H9 (cell line): ENCODE measurements at regions not wholly inside any gene's neighbourhood (a gene's known extent, or its start where the extent isn't known, plus 50 kb on each side); places are given as distances from the start of the nearest gene placed in this dataset.

Source experiments
- DNase-seq: peaks from one replicate; pipeline ENCODE4 v3.0.0-alpha.2; 2017
- H2AFZ ChIP-seq: one replicate; pipeline ENCODE4 v1.6.1; 2013; ENCODE audit warnings: mild to moderate bottlenecking, low read length, control low read depth, moderate library complexity
- H2AK5ac ChIP-seq: 2 replicates; pipeline ENCODE4 v1.6.1; 2013; ENCODE audit warnings: low read length, control low read depth, mixed read lengths; ENCODE audit not compliant: insufficient read length
- H2BK120ac ChIP-seq: one replicate; pipeline ENCODE4 v1.6.1; 2013; ENCODE audit warnings: low read depth, mild to moderate bottlenecking, low read length, control low read depth, inconsistent platforms; ENCODE audit not compliant: poor library complexity, severe bottlenecking
- H2BK12ac ChIP-seq: 2 replicates; pipeline ENCODE4 v1.6.1; 2013; ENCODE audit warnings: low read length, control low read depth, mixed read lengths, low read depth; ENCODE audit not compliant: insufficient read length
- H2BK15ac ChIP-seq: 2 replicates; pipeline ENCODE4 v1.6.1; 2013; ENCODE audit warnings: low read depth, low read length, control low read depth
- H2BK20ac ChIP-seq: one replicate; pipeline ENCODE4 v1.6.1; 2013; ENCODE audit warnings: low read depth, mild to moderate bottlenecking, low read length, control low read depth, inconsistent platforms; ENCODE audit not compliant: poor library complexity, severe bottlenecking
- H2BK5ac ChIP-seq: 2 replicates; pipeline ENCODE4 v1.6.1; 2013; ENCODE audit warnings: low read length, control low read depth, mixed read lengths; ENCODE audit not compliant: insufficient read length
- H3K14ac ChIP-seq: 2 replicates; pipeline ENCODE4 v1.6.1; 2013; ENCODE audit warnings: low read length, control low read depth; ENCODE audit not compliant: insufficient read depth
- H3K18ac ChIP-seq: 2 replicates; pipeline ENCODE4 v1.6.1; 2013; ENCODE audit warnings: low read depth, mild to moderate bottlenecking, mixed read lengths, low read length, control low read depth; ENCODE audit not compliant: insufficient read length
- H3K23ac ChIP-seq: 2 replicates; pipeline ENCODE4 v1.6.1; 2013; ENCODE audit warnings: low read length, control low read depth, mixed read lengths, low read depth; ENCODE audit not compliant: insufficient read length
- H3K23me2 ChIP-seq: 2 replicates; pipeline ENCODE4 v1.6.1; 2013; ENCODE audit warnings: low read depth, mild to moderate bottlenecking, mixed read lengths, low read length, control low read depth; ENCODE audit not compliant: insufficient read length, poor library complexity, severe bottlenecking
- H3K27ac ChIP-seq: 2 replicates; pipeline ENCODE4 v1.5.1; 2013; ENCODE audit warnings: low read length, control low read depth, mixed read lengths, low read depth; ENCODE audit not compliant: insufficient read length
- H3K27me3 ChIP-seq: 2 replicates; pipeline ENCODE4 v1.6.1; 2013; ENCODE audit warnings: low read length, control low read depth, inconsistent platforms; ENCODE audit not compliant: insufficient read depth
- H3K4ac ChIP-seq: 2 replicates; pipeline ENCODE4 v1.6.1; 2013; ENCODE audit warnings: low read depth, mild to moderate bottlenecking, control low read depth, inconsistent platforms, low read length, moderate library complexity
- H3K4me1 ChIP-seq: 2 replicates; pipeline ENCODE4 v1.6.1; 2013; ENCODE audit warnings: low read length, control low read depth, inconsistent platforms; ENCODE audit not compliant: insufficient read depth
- H3K4me2 ChIP-seq: 2 replicates; pipeline ENCODE4 v1.6.1; 2013; ENCODE audit warnings: low read length, control low read depth, mixed read lengths; ENCODE audit not compliant: insufficient read length, insufficient read depth
- H3K56ac ChIP-seq: 2 replicates; pipeline ENCODE4 v1.6.1; 2013; ENCODE audit warnings: low read depth, mild to moderate bottlenecking, mixed read lengths, low read length, control low read depth; ENCODE audit not compliant: insufficient read length
- H3K79me1 ChIP-seq: 2 replicates; pipeline ENCODE4 v1.6.1; 2013; ENCODE audit warnings: low read depth, mild to moderate bottlenecking, moderate library complexity, low read length, control low read depth, inconsistent platforms; ENCODE audit not compliant: insufficient read depth, poor library complexity, severe bottlenecking
- H3K79me2 ChIP-seq: 2 replicates; pipeline ENCODE4 v1.6.1; 2013; ENCODE audit warnings: low read length, control low read depth, inconsistent platforms; ENCODE audit not compliant: insufficient read depth
- H3K9ac ChIP-seq: 2 replicates; pipeline ENCODE4 v1.6.1; 2013; ENCODE audit warnings: low read length, control low read depth, mixed read lengths; ENCODE audit not compliant: insufficient read length; ENCODE audit errors: extremely low read depth
- H3K9me3 ChIP-seq: one replicate; pipeline ENCODE4 v1.6.1; 2013; ENCODE audit warnings: low read depth, low read length, inconsistent platforms; ENCODE audit not compliant: control insufficient read depth
- H3T11ph ChIP-seq: one replicate; pipeline ENCODE4 v1.6.1; 2013; ENCODE audit warnings: mild to moderate bottlenecking, low read length, control low read depth, inconsistent platforms
- H4K20me1 ChIP-seq: one replicate; pipeline ENCODE4 v1.6.1; 2013; ENCODE audit not compliant: control insufficient read depth, insufficient read length, insufficient read depth
- H4K5ac ChIP-seq: 2 replicates; pipeline ENCODE4 v1.6.1; 2013; ENCODE audit warnings: low read depth, mild to moderate bottlenecking, mixed read lengths, low read length, control low read depth; ENCODE audit not compliant: insufficient read length
- H4K8ac ChIP-seq: replicated peaks from 2 replicates; pipeline ENCODE4 v1.6.1; 2013; ENCODE audit warnings: low read length, control low read depth, mixed read lengths, low read depth; ENCODE audit not compliant: insufficient read length
- H4K91ac ChIP-seq: 2 replicates; pipeline ENCODE4 v1.6.1; 2013; ENCODE audit warnings: low read depth, mild to moderate bottlenecking, moderate library complexity, mixed read lengths, low read length, control low read depth; ENCODE audit not compliant: insufficient read length
- H3K27ac Mint-ChIP-seq, 3 experiments: 2 replicates in 2 of 3; 3 replicates in 1 of 3; pipeline ENCODE4 v1.8.0; 2020 to 2021; ENCODE audit warnings: mixed read lengths in 3 of 3, mild to moderate bottlenecking in 1 of 3, moderate library complexity in 1 of 3
- H3K27me3 Mint-ChIP-seq: 2 replicates; pipeline ENCODE4 v1.8.0; 2021; ENCODE audit warnings: low read depth, mild to moderate bottlenecking, moderate library complexity, mixed read lengths
- H3K36me3 Mint-ChIP-seq, 3 experiments: 2 replicates in 2 of 3; 3 replicates in 1 of 3; pipeline ENCODE4 v1.8.0; 2020 to 2021; ENCODE audit warnings: low read depth in 3 of 3, mixed read lengths in 3 of 3; ENCODE audit not compliant: insufficient read depth in 1 of 3
- H3K4me1 Mint-ChIP-seq, 2 experiments: 2 replicates each; pipeline ENCODE4 v1.8.0; 2020; ENCODE audit warnings: mixed read lengths in 2 of 2
- H3K4me3 Mint-ChIP-seq, 2 experiments: 2 replicates in 1 of 2; 3 replicates in 1 of 2; pipeline ENCODE4 v1.8.0; 2020 to 2021; ENCODE audit warnings: mild to moderate bottlenecking in 2 of 2, mixed read lengths in 2 of 2, moderate library complexity in 1 of 2
- H3K9me3 Mint-ChIP-seq, 2 experiments: 2 replicates in 1 of 2; 3 replicates in 1 of 2; pipeline ENCODE4 v1.8.0; 2020; ENCODE audit warnings: mild to moderate bottlenecking in 2 of 2, mixed read lengths in 2 of 2, moderate library complexity in 1 of 2
- WGBS: extraction: QIAGEN DNeasy Blood & Tissue Kit; methylation state at CpG from one replicate; pipeline ENCODE4 v1.1.7; 2013; ENCODE audit warnings: missing lambda C conversion rate, low lambda C conversion rate, mixed read lengths; ENCODE audit not compliant: insufficient read length; ENCODE audit errors: extremely low coverage; 5-methylcytosine and 5-hydroxymethylcytosine counted together
- TF ChIP-seq, protein P1 (sequence below): fragments of 200-600 bp; sonication (generic); conservative IDR thresholded peaks from 3 replicates; pipeline ENCODE4 v1.8.0; 2021; ENCODE audit warnings: antibody characterized with exemption, mild to moderate bottlenecking

DNA sequence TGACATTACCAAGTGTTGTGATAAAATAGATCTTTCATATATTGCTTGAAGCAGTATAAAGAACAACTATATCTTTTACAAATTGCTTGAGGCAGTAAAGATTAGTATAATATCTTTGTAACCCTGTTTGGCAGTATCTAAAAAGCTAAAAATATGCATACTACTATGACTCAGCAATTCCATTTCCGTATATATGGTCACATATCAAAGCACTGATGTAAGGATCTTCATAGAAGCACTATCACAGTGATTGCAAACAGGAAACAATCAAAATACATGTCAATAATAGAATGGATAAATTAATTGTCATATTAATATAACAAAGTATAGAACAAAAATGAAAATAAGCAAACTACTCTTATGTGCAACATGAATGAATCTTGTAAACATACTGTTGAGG lies 158.4 kb upstream of the IGF1 start:
- Mint-ChIP-seq H3K27ac (no peak overlapping the region), H3K36me3 (peaks cover 0 to 10% (median 6%) of the 10 kb centered on the region in 3 experiments; a peak in 3 of 7 replicates), H3K27me3 (no peaks in the 10 kb centered on the region; the same call in 1 of the 2 replicates), H3K9me3 (peaks cover 15 to 19% of the 10 kb centered on the region in 2 experiments; a peak in 4 of 5 replicates), H3K4me1 (peaks cover 8 to 12% of the 10 kb centered on the region in 2 experiments; a peak in 3 of 4 replicates), H3K4me3 (no peak overlapping the region)
- Histone ChIP-seq H3K23ac (no peak overlapping the region), H4K8ac (no peak overlapping the region), H2BK5ac (no peak overlapping the region), H3K23me2 (no peaks in the 10 kb centered on the region), H3K4me2 (no peak overlapping the region), H2BK20ac (no peak overlapping the region), H3K27me3 (no peaks in the 10 kb centered on the region), H2BK120ac (no peak overlapping the region), H2AK5ac (no peak overlapping the region), H4K20me1 (no peaks in the 10 kb centered on the region), H3K14ac (no peak overlapping the region), H2BK12ac (no peak overlapping the region), H3T11ph (no peak overlapping the region), H3K4ac (no peak overlapping the region), H3K56ac (no peak overlapping the region), H4K91ac (no peak overlapping the region), H3K9ac (no peak overlapping the region), H2BK15ac (no peak overlapping the region), H3K4me1 (no peaks in the 10 kb centered on the region), H3K9me3 (no peaks in the 10 kb centered on the region), H3K18ac (no peak overlapping the region), H3K79me1 (no peaks in the 10 kb centered on the region), H3K79me2 (no peaks in the 10 kb centered on the region), H3K27ac (no peak overlapping the region), H4K5ac (no peak overlapping the region), H2AFZ (no peak overlapping the region)
- WGBS, result no CpG with 5 or more reads among the region's 1 CpG
- TF ChIP-seq, protein P1, sequence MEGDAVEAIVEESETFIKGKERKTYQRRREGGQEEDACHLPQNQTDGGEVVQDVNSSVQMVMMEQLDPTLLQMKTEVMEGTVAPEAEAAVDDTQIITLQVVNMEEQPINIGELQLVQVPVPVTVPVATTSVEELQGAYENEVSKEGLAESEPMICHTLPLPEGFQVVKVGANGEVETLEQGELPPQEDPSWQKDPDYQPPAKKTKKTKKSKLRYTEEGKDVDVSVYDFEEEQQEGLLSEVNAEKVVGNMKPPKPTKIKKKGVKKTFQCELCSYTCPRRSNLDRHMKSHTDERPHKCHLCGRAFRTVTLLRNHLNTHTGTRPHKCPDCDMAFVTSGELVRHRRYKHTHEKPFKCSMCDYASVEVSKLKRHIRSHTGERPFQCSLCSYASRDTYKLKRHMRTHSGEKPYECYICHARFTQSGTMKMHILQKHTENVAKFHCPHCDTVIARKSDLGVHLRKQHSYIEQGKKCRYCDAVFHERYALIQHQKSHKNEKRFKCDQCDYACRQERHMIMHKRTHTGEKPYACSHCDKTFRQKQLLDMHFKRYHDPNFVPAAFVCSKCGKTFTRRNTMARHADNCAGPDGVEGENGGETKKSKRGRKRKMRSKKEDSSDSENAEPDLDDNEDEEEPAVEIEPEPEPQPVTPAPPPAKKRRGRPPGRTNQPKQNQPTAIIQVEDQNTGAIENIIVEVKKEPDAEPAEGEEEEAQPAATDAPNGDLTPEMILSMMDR, result no peak
- DNase-seq, result no peak
